Stimulated activated CD8-positive, alpha-beta memory T cell treated with anti-CD3 and anti-CD28 coated beads, Interleukin-4, amount 100 ng/mL, for 48 hours (primary cell): ENCODE measurements at regions not wholly inside any gene's neighbourhood (a gene's known extent, or its start where the extent isn't known, plus 50 kb on each side); places are given as distances from the start of the nearest gene placed in this dataset.
"Not testable (repeated sequence)": the region's sequence is repeated elsewhere in the genome, so short reads cannot be mapped to it uniquely, and the experiment has no call there.

Experiments
- DNase-seq: peaks from one replicate; pipeline ENCODE4 v3.0.0-alpha.2; 2020

GRCh38 chr1:104028416-104029035, 278.8 kb downstream of the AMY1C start:
- DNase-seq: no peak

GRCh38 chr1:104029456-104029970, 279.8 kb downstream of the AMY1C start:
- no peak for DNase-seq

- DNase-seq: no peak
Observed at GRCh38 chr1:104056786-104057185, 307.1 kb downstream of the AMY1C start.

- DNase-seq: not testable (repeated sequence)
Observed at GRCh38 chr1:104057219-104057898, 307.7 kb downstream of the AMY1C start.

GRCh38 chr1:104061637-104062036, 311.9 kb downstream of the AMY1C start:
- not testable (repeated sequence) for DNase-seq

GRCh38 chr1:104064399-104064798, 314.7 kb downstream of the AMY1C start:
- DNase-seq: no peak

GRCh38 chr1:104072915-104073371, 323.2 kb downstream of the AMY1C start:
- DNase-seq: no peak

- DNase-seq: no peak
Observed at GRCh38 chr1:104073463-104073902, 323.8 kb downstream of the AMY1C start.

- no peak for DNase-seq
Observed at GRCh38 chr1:104082221-104082620, 332.5 kb downstream of the AMY1C start.

- DNase-seq: no peak
Observed at GRCh38 chr1:104084380-104084779, 334.7 kb downstream of the AMY1C start.

- DNase-seq: no peak
Observed at GRCh38 chr1:104092698-104093097, 343.0 kb downstream of the AMY1C start.

GRCh38 chr1:104098837-104099236, 349.1 kb downstream of the AMY1C start:
- no peak for DNase-seq

- DNase-seq: no peak
Observed at GRCh38 chr1:104100115-104100514, 350.4 kb downstream of the AMY1C start.

GRCh38 chr1:104105465-104105864, 355.8 kb downstream of the AMY1C start:
- DNase-seq: no peak

- DNase-seq: no peak
Observed at GRCh38 chr1:104120525-104120924, 370.8 kb downstream of the AMY1C start.

- DNase-seq: no peak
Observed at GRCh38 chr1:104121271-104121670, 371.6 kb downstream of the AMY1C start.

GRCh38 chr1:104125266-104125665, 375.6 kb downstream of the AMY1C start:
- DNase-seq: no peak

- no peak for DNase-seq
Observed at GRCh38 chr1:104125970-104126369, 376.3 kb downstream of the AMY1C start.

- no peak for DNase-seq
Observed at GRCh38 chr1:104132382-104132973, 382.8 kb downstream of the AMY1C start.

- not testable (repeated sequence) for DNase-seq
Observed at GRCh38 chr1:104135036-104135435, 385.3 kb downstream of the AMY1C start.

- DNase-seq: no peak
Observed at GRCh38 chr1:104136621-104137020, 386.9 kb downstream of the AMY1C start.

GRCh38 chr1:104156738-104157137, 407.0 kb downstream of the AMY1C start:
- DNase-seq: no peak

GRCh38 chr1:104163912-104164476, 414.3 kb downstream of the AMY1C start:
- no peak for DNase-seq

- DNase-seq: no peak
Observed at GRCh38 chr1:104172243-104172681, 422.6 kb downstream of the AMY1C start.
